OCI-LY7 (cell line): ENCODE measurements at regions not wholly inside any gene's neighbourhood (a gene's known extent, or its start where the extent isn't known, plus 50 kb on each side); places are given as distances from the start of the nearest gene placed in this dataset.

Experiments
- BruUV-seq: library from RNA; stranded (reverse); fragments of 400-500 nt; replicated peaks from 2 replicates; lab custom pipeline; 2021; lab: Mats Ljungman, UMichigan
- CTCF ChIA-PET: fragments of 300-600 bp; sonication (Branson Sonifier 250); formaldehyde crosslinking; loops from one replicate; lab custom pipeline; 2022; ENCODE audit warnings: antibody characterized with exemption; ENCODE audit not compliant: unreplicated experiment; lab: Charles Lee
- POLR2A ChIA-PET: fragments of 300-600 bp; sonication (Branson Sonifier 250); formaldehyde crosslinking; loops from one replicate; lab custom pipeline; 2022; ENCODE audit warnings: antibody characterized with exemption; lab: Charles Lee
- DNase-seq: peaks from one replicate; pipeline ENCODE4 v3.0.0-alpha.2; 2015; ENCODE audit warnings: low spot score
- H2AFZ ChIP-seq: fragments of 200-600 bp; sonication (generic), shearing (Covaris generic); 2 replicates; pipeline ENCODE4 v1.6.1; 2014; ENCODE audit warnings: mild to moderate bottlenecking, antibody characterized with exemption, low read length, moderate library complexity
- H3K27ac ChIP-seq: fragments of 200-600 bp; sonication (generic); 2 replicates; pipeline ENCODE4 v1.5.1; 2014; ENCODE audit warnings: mixed run types, low read depth, mild to moderate bottlenecking, moderate library complexity, low read length, inconsistent platforms; ENCODE audit not compliant: poor library complexity, severe bottlenecking
- H3K36me3 ChIP-seq: fragments of 200-600 bp; sonication (generic); 2 replicates; pipeline ENCODE4 v1.6.1; 2014; ENCODE audit warnings: mild to moderate bottlenecking, antibody characterized with exemption, low read length, moderate library complexity, mixed read lengths; ENCODE audit not compliant: insufficient read depth
- H3K4me1 ChIP-seq: fragments of 200-600 bp; sonication (generic); 2 replicates; pipeline ENCODE4 v1.5.1; 2014; ENCODE audit warnings: mild to moderate bottlenecking, low read length; ENCODE audit not compliant: insufficient read depth, poor library complexity, severe bottlenecking
- H3K4me2 ChIP-seq: fragments of 200-600 bp; sonication (generic); 2 replicates; pipeline ENCODE4 v1.6.1; 2014; ENCODE audit warnings: mild to moderate bottlenecking, low read length
- H3K4me3 ChIP-seq: fragments of 200-600 bp; sonication (generic); 2 replicates; pipeline ENCODE4 v1.5.1; 2014; ENCODE audit warnings: mild to moderate bottlenecking, low read depth, low read length; ENCODE audit not compliant: poor library complexity, severe bottlenecking
- H3K79me2 ChIP-seq: fragments of 200-600 bp; sonication (generic); 2 replicates; pipeline ENCODE4 v1.6.1; 2016; ENCODE audit warnings: low read depth, mild to moderate bottlenecking, low read length, moderate library complexity, mixed read lengths; ENCODE audit not compliant: insufficient read depth
- H3K9me2 ChIP-seq: fragments of 200-600 bp; sonication (generic); 2 replicates; pipeline ENCODE4 v1.6.1; 2016; ENCODE audit warnings: mild to moderate bottlenecking, low read length, mixed read lengths; ENCODE audit not compliant: insufficient read depth
- H3K9me3 ChIP-seq: fragments of 200-600 bp; sonication (generic); 2 replicates; pipeline ENCODE4 v1.6.1; 2014; ENCODE audit warnings: mild to moderate bottlenecking, mixed run types, low read length, mixed read lengths
- H4K20me1 ChIP-seq: fragments of 200-600 bp; sonication (generic); 2 replicates; pipeline ENCODE4 v1.6.1; 2014; ENCODE audit warnings: mild to moderate bottlenecking, antibody characterized with exemption, low read length, moderate library complexity, mixed read lengths; ENCODE audit not compliant: insufficient read depth
- EZH2phosphoT487 ChIP-seq: fragments of 200-600 bp; sonication (generic); IDR thresholded peaks from 2 replicates; pipeline ENCODE4 v1.6.1; 2018; ENCODE audit warnings: low read depth, borderline replicate concordance, mild to moderate bottlenecking, mixed run types, antibody characterized with exemption, low read length, moderate library complexity, mixed read lengths
- intact Hi-C: fragments of 100-400 bp; cut with micrococcal nuclease; formaldehyde crosslinking; loops from one replicate; pipeline ENCODE4 v1.10.0; 2022; ENCODE audit not compliant: unreplicated experiment
- TF ChIP-seq, protein P1 (sequence below): fragments of 200-600 bp; sonication (generic); conservative IDR thresholded peaks from 2 replicates; pipeline ENCODE4 v1.5.1; 2014; ENCODE audit warnings: mild to moderate bottlenecking, antibody characterized with exemption, low read length, moderate library complexity, mixed read lengths

DNA sequence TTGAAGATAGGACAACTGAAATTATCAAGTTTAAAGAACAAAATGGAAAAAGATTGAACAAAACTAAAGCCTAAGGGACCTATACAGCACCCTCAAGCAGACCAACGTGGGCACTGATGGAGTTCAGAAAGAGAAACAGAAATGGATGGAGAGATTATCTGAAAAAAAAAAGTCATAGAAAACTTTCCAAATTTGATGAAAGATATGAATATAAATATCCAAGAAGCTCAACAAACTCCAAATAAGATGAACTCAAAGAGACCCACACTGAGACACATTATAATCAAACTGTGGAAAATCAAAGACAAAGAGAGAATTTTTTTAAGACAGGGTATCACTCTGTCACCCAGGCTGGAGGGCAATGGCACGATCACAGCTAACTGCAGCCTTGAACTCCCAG is 128.6 kb upstream of the PUM3 start:
- no peak for DNase-seq
- Histone ChIP-seq H3K4me3 (no peak overlapping the region), H2AFZ (no peak overlapping the region), H3K27ac (no peak overlapping the region), H4K20me1 (no peaks in the 10 kb centered on the region), H3K79me2 (no peaks in the 10 kb centered on the region), H3K4me1 (no peaks in the 10 kb centered on the region), H3K4me2 (no peak overlapping the region), H3K9me2 (no peaks in the 10 kb centered on the region), H3K9me3 (no peaks in the 10 kb centered on the region), H3K36me3 (no peaks in the 10 kb centered on the region)
- no peak for TF ChIP-seq EZH2phosphoT487
- TF ChIP-seq, protein P1, sequence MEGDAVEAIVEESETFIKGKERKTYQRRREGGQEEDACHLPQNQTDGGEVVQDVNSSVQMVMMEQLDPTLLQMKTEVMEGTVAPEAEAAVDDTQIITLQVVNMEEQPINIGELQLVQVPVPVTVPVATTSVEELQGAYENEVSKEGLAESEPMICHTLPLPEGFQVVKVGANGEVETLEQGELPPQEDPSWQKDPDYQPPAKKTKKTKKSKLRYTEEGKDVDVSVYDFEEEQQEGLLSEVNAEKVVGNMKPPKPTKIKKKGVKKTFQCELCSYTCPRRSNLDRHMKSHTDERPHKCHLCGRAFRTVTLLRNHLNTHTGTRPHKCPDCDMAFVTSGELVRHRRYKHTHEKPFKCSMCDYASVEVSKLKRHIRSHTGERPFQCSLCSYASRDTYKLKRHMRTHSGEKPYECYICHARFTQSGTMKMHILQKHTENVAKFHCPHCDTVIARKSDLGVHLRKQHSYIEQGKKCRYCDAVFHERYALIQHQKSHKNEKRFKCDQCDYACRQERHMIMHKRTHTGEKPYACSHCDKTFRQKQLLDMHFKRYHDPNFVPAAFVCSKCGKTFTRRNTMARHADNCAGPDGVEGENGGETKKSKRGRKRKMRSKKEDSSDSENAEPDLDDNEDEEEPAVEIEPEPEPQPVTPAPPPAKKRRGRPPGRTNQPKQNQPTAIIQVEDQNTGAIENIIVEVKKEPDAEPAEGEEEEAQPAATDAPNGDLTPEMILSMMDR = no peak
- no TSS peak for BruUV-seq
- intact Hi-C loops = no loop called here
- ChIA-PET CTCF (no interaction called here), POLR2A (no interaction called here)

DNA sequence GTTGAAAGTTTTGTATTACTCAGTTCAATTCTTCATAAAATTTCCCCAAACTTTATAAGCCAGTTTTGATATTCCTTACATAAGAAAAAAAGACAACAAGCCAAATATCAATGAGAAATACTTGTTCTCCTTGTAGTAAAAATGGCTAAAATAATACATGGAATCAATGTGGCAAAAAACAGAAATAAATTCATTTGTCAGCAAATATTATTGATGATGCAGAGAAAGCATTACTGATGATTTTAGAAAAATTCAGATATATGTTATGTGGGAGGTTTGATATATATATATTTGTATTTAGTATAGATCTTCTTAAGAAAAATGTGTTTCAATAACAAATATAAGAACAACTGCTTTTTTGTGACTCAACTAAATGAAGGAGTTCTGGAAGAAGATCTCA is 127.0 kb upstream of the PUM3 start:
- ChIA-PET POLR2A (interaction anchor here (0.5 kb wide), 1 partner anchor 24 kb away, joined by 3 read pairs; no protein-coding TSS in a partner anchor), CTCF (interaction anchor here (1.0 kb wide), 1 partner anchor 18 kb away, joined by 3 read pairs; no protein-coding TSS in a partner anchor)
- H3K4me1 ChIP-seq = no peaks in the 10 kb centered on the region
- no peaks in the 10 kb centered on the region for H4K20me1 ChIP-seq
- H3K9me3 ChIP-seq = no peaks in the 10 kb centered on the region
- H2AFZ ChIP-seq = no peak overlapping the region
- H3K9me2 ChIP-seq = no peaks in the 10 kb centered on the region
- TF ChIP-seq, protein P1 = no peak
- TF ChIP-seq EZH2phosphoT487 = no peak
- DNase-seq = no peak
- H3K36me3 ChIP-seq = no peaks in the 10 kb centered on the region
- H3K4me3 ChIP-seq = no peak overlapping the region
- no peak overlapping the region for H3K4me2 ChIP-seq
- no peak overlapping the region for H3K27ac ChIP-seq
- H3K79me2 ChIP-seq = no peaks in the 10 kb centered on the region
- BruUV-seq = no TSS peak
- intact Hi-C loops = no loop called here

DNA sequence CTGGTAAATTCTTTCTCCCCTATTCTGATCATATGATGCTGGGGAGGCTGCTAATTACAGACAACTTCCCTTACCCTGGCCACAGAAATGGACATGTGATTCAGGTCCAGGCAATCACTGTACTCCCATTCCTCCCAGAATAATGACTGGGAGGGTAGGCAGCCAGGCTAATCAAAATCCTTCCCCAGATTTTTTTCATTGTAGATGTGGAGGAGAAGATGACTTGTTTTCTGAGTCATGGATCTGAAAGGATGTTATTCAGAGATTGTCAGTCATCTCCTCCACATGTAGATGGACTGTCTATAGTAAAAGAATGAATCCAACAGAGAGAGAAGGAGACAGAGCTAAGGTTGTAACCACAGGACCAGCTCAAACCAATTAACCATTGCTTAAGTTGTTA is 123.9 kb upstream of the PUM3 start:
- Histone ChIP-seq H3K4me3 (no peak overlapping the region), H3K27ac (no peak overlapping the region), H3K9me2 (no peaks in the 10 kb centered on the region), H2AFZ (no peak overlapping the region), H3K79me2 (no peaks in the 10 kb centered on the region), H3K36me3 (no peaks in the 10 kb centered on the region), H4K20me1 (no peaks in the 10 kb centered on the region), H3K4me2 (no peak overlapping the region), H3K9me3 (no peaks in the 10 kb centered on the region), H3K4me1 (no peaks in the 10 kb centered on the region)
- intact Hi-C loops = no loop called here
- BruUV-seq = no TSS peak
- DNase-seq = no peak
- no peak for TF ChIP-seq EZH2phosphoT487
- TF ChIP-seq, protein P1 = no peak
- ChIA-PET POLR2A (no interaction called here), CTCF (no interaction called here)
